BJ (cell line): ENCODE measurements at regions not wholly inside any gene's neighbourhood (a gene's known extent, or its start where the extent isn't known, plus 50 kb on each side); places are given as distances from the start of the nearest gene placed in this dataset.
"Not testable (repeated sequence)": the region's sequence is repeated elsewhere in the genome, so short reads cannot be mapped to it uniquely, and the experiment has no call there.

Source experiments
- CTCF ChIA-PET: fragments of 350-600 bp; formaldehyde crosslinking; extraction: SDS; loops from one replicate; lab custom pipeline; 2021; ENCODE audit warnings: antibody characterized with exemption, inconsistent platforms; lab: Yijun Ruan, JAX
- POLR2A ChIA-PET: fragments of 300-600 bp; sonication (Branson Sonifier 250); formaldehyde crosslinking; extraction: SDS; loops from one replicate; lab custom pipeline; 2021; ENCODE audit warnings: antibody characterized with exemption; lab: Charles Lee
- DNase-seq: peaks from one replicate; pipeline ENCODE4 v3.0.0-alpha.2; 2011; ENCODE audit warnings: low read depth
- H3K27me3 ChIP-seq: 2 replicates; pipeline ENCODE4 v1.6.0; 2011; ENCODE audit warnings: low read length; ENCODE audit not compliant: control insufficient read depth, insufficient read depth
- H3K36me3 ChIP-seq: 2 replicates; pipeline ENCODE4 v1.5.1; 2011; ENCODE audit warnings: low read length; ENCODE audit not compliant: control insufficient read depth, insufficient read depth
- H3K4me3 ChIP-seq: 2 replicates; pipeline ENCODE4 v1.5.1; 2011; ENCODE audit warnings: low read depth, mild to moderate bottlenecking, control low read depth, low read length
- TF ChIP-seq, protein P1 (sequence below): IDR thresholded peaks from 2 replicates; pipeline ENCODE4 v1.5.1; 2011; ENCODE audit warnings: low read depth, mild to moderate bottlenecking, control low read depth, inconsistent platforms, low read length, moderate library complexity; ENCODE audit not compliant: insufficient read depth

DNA sequence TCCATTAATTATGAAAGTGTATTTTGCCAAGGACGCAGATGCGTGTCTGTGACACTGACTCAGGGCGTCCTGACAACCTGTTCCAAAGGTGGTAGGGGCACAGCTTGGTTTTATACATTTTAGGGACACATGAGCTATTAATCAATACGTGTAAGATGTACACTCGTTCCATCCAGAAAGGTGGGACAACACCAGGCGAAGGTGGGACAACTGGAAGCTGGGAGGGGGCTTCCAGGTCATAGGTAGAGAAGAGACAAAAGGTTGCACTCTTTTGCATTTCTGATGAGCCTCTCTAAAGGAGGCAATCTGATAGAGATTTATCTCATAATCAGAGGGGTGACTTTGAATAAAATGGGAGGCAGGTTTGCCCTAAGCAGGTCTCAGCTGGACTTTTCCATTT, 82.7 kb upstream of the ZNF746 start:
- Histone ChIP-seq H3K36me3 (peaks cover 10% of the 10 kb centered on the region), H3K4me3 (no peak overlapping the region)

DNA sequence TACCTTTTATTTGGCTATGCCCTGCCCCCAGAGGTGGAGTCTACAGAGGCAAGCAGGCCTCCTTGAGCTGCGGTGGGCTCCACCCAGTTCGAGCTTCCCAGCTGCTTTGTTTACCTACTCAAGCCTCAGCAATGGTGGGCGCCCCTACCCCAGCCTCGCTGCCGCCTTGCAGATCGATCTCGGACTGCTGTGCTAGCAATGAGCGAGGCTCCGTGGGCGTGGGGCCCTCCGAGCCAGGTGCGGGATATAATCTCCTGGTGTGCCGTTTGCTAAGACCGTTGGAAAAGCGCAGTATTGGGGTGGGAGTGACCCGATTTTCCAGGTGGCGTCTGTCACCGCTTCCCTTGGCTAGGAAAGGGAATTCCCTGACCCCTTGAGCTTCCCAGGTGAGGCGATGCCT, 81.8 kb upstream of the ZNF746 start:
- POLR2A ChIA-PET, H3K4me3 ChIP-seq, CTCF ChIA-PET, DNase-seq, H3K27me3 ChIP-seq, H3K36me3 ChIP-seq: not testable (repeated sequence)

More for the DNA sequence above, 82.7 kb upstream of the ZNF746 start:
- POLR2A ChIA-PET: no interaction called here
- CTCF ChIA-PET: no interaction called here
- DNase-seq: no peak
- TF ChIP-seq, protein P1, sequence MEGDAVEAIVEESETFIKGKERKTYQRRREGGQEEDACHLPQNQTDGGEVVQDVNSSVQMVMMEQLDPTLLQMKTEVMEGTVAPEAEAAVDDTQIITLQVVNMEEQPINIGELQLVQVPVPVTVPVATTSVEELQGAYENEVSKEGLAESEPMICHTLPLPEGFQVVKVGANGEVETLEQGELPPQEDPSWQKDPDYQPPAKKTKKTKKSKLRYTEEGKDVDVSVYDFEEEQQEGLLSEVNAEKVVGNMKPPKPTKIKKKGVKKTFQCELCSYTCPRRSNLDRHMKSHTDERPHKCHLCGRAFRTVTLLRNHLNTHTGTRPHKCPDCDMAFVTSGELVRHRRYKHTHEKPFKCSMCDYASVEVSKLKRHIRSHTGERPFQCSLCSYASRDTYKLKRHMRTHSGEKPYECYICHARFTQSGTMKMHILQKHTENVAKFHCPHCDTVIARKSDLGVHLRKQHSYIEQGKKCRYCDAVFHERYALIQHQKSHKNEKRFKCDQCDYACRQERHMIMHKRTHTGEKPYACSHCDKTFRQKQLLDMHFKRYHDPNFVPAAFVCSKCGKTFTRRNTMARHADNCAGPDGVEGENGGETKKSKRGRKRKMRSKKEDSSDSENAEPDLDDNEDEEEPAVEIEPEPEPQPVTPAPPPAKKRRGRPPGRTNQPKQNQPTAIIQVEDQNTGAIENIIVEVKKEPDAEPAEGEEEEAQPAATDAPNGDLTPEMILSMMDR: no peak
- H3K27me3 ChIP-seq: no peaks in the 10 kb centered on the region

DNA sequence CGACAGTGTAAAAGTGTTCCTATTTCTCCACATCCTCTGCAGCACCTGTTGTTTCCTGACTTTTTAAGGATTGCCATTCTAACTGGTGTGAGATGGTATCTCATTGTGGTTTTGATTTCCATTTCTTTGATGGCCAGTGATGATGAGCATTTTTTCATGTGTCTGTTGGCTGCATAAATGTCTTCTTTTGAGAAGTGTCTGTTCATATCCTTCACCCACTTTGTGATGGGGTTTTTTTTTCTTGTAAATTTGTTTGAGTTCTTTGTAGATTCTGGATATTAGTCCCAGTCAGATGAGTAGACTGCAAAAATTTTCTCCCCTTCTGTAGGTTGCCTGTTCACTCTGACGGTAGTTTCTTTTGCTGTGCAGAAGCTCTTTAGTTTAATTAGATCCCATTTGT, 76.8 kb upstream of the ZNF746 start:
- H3K27me3 ChIP-seq, H3K4me3 ChIP-seq, CTCF ChIA-PET, DNase-seq, POLR2A ChIA-PET, H3K36me3 ChIP-seq: not testable (repeated sequence)

DNA sequence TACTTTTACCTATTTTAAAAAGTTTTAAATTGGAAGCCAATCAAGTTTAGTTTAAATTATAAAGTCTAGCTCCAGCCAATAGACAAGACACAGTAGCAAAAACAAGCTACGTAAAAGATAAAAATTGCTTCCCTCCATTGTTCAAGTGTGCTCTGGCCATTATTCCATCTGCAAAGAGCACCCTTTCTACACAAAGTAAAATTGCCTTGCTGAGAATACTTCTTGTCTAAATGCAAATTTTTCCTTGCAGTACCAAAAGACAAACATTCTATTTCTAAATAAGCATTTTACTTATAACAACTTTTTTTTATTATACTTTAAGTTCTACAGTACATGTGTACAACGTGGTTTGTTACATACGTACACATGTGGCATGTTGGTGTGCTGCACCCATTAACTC, 75.9 kb upstream of the ZNF746 start:
- H3K4me3 ChIP-seq: no peak overlapping the region

DNA sequence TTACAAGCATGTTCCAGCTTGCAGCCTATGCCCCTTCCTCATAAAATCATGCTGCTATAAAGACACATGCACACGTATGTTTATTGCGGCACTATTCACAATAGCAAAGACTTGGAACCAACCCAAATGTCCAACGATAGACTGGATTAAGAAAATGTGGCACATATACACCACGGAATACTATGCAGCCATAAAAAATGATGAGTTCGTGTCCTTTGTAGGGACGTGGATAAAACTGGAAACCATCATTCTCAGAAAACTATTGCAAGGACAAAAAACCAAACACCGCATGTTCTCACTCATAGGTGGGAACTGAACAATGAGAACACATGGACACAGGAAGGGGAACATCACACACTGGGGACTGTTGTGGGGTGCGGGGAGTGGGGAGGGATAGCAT, 75.3 kb upstream of the ZNF746 start:
- H3K27me3 ChIP-seq, DNase-seq, H3K4me3 ChIP-seq, POLR2A ChIA-PET, H3K36me3 ChIP-seq: not testable (repeated sequence)
- CTCF ChIA-PET: interaction anchor here (1.2 kb wide), 1 partner anchor 9 kb away, joined by 5 read pairs; no protein-coding TSS in a partner anchor

More for the DNA sequence above, 75.9 kb upstream of the ZNF746 start:
- no peaks in the 10 kb centered on the region; the same call in 1 of the 2 replicates for H3K36me3 ChIP-seq
- no peaks in the 10 kb centered on the region for H3K27me3 ChIP-seq
- no peak for DNase-seq
- TF ChIP-seq, protein P1: no peak
- POLR2A ChIA-PET: no interaction called here
- CTCF ChIA-PET: no interaction called here

DNA sequence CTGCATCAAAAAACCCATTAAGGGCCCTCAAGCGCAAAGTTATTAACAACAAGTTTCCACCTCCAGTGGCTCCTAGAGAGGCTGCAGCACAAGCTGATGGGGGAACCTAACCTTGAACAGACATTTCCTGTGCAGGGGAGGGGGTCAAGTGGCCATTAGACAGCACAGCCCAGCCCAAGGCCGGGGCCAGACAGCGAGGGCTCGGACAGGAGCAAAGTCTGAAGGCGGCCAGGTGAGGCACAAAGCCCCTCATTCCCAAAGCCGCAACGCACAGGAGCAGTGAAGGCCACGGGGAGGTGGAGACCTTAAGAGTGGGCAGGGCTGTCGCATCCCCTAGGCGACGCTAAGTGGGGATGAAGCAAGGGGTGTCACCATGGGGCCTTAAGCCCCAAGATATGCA, 73.2 kb upstream of the ZNF746 start:
- no peak overlapping the region for H3K4me3 ChIP-seq
- peaks cover 11% of the 10 kb centered on the region for H3K36me3 ChIP-seq
- DNase-seq: no peak
- TF ChIP-seq, protein P1: no peak
- H3K27me3 ChIP-seq: no peaks in the 10 kb centered on the region
- CTCF ChIA-PET: interaction anchor here (1.1 kb wide), 1 partner anchor 28 kb away, joined by 5 read pairs; no protein-coding TSS in a partner anchor
- POLR2A ChIA-PET: no interaction called here

DNA sequence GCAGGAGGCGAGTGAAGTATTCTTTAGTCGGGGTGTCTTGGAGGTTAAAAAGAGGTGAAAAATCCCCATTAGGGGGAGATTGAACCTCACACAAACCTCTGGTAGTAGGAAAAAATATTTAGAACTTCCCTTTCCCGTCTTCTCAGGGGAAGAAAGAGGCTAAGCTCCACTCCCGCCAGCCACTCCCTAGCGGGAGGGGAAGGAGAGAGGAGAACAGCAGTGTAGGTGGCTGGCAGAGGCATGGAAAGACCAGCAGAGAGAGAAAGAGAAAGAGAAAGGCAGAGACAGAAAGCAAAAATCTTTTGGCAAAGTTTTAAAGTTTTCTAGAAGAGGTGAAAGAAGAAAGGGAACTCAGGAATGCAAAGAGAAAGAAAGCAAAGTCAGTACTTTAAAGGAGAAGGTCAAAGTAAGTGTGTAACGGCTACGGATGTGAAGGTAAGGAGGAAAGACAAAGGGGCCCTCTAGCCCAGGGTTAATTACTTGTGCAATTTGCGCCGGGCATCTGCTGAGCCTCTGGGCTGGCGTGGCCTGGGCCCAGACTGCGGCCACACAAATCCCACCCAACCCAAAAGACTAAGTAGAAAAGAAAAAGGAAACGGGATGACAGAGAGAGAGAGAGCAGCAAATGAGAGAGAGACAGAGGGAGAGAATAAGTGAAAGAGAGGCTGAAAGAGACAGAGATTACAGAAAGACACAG, 72.3 kb upstream of the ZNF746 start:
- Histone ChIP-seq H3K27me3 (no peaks in the 10 kb centered on the region), H3K36me3 (peaks cover 11% of the 10 kb centered on the region), H3K4me3 (no peak overlapping the region)
- DNase-seq: no peak
- CTCF ChIA-PET: interaction anchor here (1.3 kb wide), 1 partner anchor 11 kb away, joined by 3 read pairs; no protein-coding TSS in a partner anchor
- TF ChIP-seq, protein P1: no peak
- POLR2A ChIA-PET: no interaction called here
